ENCODE measurements at regions not wholly inside any gene's neighbourhood (a gene's known extent, or its start where the extent isn't known, plus 50 kb on each side); places are given as distances from the start of the nearest gene placed in this dataset.

GRCh38 chr13:58313219-58313618 lies 681.7 kb downstream of the PCDH17 start:
- TF ChIP-seq CTCF (conservative IDR thresholded peaks at IDR 0.05 in 1 of 2, IDR thresholded peaks at IDR 0.05 in 1 of 2; ENCODE audit: extremely low read depth in 1 of 2, insufficient read depth in 1 of 2, low read depth in 1 of 2, low read length in 2 of 2) (no peak), EZH2 (IDR thresholded peaks at IDR 0.05; ENCODE audit: borderline replicate concordance, low read length) (no peak)

Data from mammary epithelial cell (primary cell).